ENCODE measurements at regions not wholly inside any gene's neighbourhood (a gene's known extent, or its start where the extent isn't known, plus 50 kb on each side); places are given as distances from the start of the nearest gene placed in this dataset.

DNA sequence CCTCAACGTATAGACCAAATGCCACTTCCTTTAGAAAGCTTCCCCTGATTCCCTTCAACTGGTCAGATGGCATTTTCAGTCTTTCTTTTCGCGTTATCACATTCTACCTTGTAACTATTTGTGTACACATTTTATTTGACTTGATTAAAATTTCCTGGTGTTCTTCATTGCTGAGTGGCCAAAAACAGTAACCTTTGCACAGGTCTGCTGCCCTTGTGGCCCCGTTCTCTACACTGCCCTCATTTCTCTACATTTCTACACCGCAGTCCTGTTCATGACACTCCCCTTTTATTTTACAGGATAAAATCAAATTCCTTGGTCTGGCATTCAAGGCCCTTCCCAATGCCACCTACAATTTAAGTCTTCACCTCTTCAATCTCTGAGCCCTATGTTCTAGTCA, 334.2 kb upstream of the SLC30A5 start:
- DNase-seq: no peak

DNA sequence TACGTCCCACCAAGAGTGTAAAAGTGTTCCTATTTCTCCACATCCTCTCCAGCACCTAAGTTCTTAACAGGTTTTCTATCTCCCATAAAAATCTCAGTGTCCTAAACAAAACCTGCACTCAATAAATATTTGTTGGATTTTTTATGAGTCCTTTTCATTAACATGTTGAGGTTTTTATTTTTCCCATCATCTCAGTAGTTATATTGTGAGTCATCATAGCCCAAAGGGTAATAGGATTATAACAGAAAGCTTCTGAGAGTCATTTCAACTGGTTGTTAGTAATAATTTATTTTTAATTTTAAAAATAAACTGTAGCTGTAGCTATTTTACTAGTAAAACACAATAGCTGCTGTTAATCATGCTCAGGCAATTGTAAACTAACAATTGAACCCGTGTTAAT, 331.6 kb upstream of the SLC30A5 start:
- no peak for DNase-seq

DNA sequence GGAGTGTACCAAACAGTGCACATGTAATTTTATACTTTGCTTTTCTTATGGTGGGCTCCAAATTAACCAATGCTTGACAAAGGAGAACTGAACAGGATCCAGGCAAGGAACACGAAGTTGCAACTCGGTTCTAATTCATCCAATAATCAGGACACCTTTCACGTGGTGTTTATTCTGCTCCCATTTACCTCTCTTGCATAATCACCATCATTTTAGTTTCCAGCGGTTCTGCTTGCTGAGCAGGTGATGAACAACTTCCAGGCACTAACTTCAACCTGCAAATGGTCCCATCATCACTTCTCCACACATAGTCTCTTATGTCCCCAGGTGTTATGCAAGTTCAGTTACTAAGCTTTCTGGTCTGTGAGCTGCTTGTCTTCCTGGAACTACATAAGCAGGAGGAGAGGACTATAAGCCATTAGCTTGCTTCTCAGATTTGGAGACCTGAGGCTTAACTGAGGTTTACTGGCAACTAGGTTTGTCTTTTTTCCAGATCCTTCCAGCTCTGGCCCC, 326.8 kb upstream of the SLC30A5 start:
- no peak for DNase-seq

DNA sequence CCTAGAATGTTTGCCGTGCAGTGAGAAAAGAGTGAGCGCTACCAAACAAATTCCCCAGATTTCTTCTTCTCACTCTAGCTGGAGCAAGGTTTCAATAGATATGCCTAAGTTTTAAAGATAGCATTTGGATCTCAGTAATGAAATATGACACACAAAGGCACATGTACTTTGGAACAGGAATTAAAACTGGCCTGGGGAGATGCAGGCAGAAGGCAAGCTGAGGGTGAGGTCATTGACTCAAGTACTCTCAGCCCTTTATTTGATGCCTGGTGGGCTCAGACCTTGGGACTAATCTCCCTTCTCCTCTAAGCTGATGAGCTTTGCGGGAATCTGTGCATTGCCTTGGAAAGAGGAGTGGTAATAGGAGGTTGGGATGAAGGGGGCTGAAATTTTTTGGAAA, 323.3 kb upstream of the SLC30A5 start:
- DNase-seq: no peak

DNA sequence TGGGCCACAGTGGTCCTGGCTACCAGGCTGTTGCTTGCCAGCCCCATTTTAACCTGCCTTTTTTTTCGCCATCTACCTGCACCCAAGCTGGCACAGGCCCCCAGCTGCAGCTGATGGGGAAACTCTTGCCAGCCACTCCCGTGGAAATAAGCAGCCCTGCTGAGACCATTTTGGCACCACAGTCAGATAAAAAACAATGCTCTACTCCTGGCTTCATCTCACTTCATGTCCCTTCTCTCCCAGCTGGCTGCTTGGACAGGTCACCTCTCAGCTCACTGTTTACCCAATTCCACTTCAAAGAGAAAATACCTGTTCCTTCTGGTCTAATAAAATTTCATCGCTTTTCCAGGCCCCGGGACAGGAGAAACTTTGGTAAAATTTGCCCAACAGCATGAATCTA, 322.6 kb upstream of the SLC30A5 start:
- DNase-seq: no peak

DNA sequence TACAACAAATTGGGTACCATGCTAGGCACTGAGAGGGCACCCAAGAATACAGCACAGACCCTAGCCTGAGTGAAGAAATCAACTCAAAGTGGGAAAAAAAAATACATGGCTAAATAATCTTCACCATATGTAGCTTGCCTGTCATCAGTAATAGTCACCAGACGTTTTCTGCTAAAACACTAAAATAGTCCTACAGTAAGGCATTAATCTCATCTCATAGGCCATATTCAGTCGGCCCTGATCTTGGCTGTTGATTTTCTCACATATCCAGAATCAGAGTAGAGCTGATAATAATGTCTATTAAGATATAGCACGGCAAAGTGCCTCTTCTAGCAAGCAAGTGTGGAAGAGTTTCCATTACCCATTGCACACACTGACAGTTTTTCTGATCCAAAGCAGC, 322.1 kb upstream of the SLC30A5 start:
- no peak for DNase-seq

DNA sequence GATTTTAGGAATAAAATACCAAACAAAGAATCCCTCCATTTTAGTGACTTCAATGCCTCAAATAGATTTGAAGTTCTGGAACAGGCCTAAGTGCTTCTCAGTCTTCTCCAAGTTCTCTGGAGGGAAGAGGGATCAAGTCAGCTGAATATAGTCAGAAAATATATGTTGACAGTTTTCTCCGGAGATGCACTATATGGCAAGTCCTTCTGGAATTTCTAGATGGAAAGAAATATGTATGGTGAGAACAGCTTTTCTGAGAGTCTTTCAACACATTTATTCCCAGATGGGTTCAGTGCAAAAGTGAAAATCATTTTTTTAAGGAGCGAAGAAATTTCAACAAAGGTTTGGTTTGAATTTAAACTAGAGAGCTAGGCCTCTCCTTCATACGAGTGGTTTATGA, 317.4 kb upstream of the SLC30A5 start:
- no peak for DNase-seq

DNA sequence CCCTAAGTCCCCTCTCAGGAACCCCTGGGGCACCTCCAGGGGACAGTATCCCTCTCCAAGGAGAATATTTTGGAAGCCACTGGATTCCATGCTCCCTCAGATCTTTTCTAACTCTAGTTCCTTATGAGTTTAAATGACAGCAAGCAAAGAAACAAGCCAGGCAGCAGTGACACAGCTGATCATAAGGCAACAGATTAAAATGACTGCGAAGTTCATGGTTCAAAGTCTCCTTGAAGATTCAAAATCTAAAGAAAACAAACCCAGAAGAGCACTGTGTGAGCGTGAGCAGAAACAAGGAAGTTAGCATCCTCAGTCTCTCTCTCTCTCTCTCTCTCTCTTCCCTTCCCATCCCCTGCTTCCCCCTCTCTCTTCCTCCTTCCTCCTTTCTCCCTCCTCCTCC, 316.7 kb upstream of the SLC30A5 start:
- no peak for DNase-seq

DNA sequence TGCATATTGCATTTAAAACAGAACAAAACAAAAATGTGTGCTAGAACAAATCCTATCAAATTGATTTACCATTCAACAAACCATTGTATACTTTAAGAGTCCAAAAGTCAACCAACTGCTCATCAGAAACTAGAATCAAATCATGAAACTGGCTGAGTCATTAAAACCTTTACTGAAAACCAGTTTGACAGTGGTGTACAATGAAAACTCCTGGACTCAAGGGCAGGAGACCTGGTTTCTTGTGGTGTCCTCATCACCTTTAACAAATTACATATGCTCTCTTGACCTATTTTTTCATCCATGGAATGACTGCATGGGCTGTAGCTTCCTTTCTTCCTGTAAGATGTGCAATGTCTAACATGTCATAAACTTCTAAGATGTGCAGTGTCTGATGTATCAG, 315.3 kb upstream of the SLC30A5 start:
- DNase-seq: no peak

DNA sequence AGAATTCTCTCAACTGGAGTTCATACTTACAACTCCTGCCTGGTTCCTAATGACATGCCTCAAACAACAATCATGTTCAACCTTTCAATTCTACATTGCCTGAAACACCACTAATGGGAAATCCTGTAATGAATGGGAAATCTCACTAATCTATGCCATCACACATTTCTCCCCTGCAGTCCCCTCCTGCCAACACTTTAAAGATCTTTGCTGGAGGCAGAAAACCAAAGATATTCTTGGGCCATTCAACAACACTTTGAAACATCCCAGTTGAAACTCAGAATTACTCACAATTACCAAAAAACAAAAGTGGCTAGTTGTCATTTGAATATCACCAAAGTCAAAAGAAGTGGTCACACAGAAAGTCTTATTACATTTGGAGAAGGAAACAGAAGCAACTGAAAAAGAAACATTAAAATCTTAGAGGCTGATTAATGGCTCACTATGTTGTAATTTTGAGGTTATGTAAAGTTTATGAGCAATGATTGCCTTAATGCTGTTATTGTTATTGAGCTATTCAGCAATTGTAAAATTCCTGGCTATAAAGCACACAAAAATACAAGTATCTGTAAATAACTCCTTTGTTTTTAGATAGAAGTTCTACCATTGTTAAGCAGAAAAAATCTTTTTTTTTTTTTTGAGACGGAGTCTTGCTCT, 313.4 kb upstream of the SLC30A5 start:
- no peak for DNase-seq

DNA sequence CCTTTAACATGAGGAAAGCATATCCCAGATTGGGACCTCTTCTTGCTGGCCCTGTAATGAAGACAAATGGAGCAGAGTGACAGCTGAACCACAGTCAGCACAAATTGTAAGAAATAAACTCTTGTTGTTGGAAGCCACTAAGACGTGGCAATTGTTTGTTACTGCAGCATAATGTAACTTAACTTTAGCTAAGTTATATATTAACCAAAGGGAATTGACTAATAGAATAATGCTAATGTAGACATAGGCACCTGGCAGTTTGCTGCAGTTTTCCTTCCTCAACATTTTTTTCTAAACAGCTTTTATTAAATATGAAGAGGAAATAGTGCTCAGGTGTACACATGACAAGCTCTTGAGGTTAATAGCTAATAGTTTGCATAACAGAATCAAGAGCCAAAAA, 300.7 kb upstream of the SLC30A5 start:
- DNase-seq: no peak

DNA sequence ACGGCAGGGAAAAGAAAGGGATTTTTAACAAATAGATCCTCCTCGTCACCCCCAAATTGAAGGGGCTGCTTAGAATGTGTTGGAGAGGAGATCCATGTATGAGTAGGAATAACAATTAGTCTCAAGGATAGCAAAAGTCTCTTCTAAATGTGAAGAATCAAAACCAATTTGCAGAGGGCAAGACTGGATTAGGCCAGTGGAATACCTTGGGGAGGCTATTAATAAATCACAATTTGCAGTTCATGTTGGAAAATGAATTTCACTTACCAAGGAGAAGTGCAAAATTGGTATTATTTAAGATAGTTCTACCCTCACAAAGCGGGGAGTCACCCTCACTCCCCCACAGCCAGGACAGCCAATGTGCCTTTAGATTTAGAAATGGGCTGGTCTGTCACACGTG, 299.8 kb upstream of the SLC30A5 start:
- no peak for DNase-seq

DNA sequence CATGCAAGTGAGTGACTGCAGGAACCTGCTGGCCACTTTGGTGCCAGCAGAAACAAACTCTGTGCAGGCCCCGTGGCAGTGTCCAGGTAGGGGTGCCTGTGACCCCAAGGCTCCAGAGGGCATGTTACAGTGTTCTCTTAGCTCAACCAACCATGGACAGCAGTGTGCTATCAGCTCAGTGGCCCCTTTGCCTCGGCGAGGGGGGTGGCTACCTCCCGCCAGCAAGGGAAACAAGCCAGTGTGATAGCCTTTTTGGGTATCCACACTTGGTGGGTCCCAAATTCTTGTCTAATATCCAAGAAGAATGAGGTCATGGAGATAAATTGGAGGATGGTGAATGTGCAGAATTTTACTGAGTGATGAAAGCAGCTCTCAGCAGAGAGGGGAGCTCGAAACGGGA, 298.6 kb upstream of the SLC30A5 start:
- DNase-seq: no peak

DNA sequence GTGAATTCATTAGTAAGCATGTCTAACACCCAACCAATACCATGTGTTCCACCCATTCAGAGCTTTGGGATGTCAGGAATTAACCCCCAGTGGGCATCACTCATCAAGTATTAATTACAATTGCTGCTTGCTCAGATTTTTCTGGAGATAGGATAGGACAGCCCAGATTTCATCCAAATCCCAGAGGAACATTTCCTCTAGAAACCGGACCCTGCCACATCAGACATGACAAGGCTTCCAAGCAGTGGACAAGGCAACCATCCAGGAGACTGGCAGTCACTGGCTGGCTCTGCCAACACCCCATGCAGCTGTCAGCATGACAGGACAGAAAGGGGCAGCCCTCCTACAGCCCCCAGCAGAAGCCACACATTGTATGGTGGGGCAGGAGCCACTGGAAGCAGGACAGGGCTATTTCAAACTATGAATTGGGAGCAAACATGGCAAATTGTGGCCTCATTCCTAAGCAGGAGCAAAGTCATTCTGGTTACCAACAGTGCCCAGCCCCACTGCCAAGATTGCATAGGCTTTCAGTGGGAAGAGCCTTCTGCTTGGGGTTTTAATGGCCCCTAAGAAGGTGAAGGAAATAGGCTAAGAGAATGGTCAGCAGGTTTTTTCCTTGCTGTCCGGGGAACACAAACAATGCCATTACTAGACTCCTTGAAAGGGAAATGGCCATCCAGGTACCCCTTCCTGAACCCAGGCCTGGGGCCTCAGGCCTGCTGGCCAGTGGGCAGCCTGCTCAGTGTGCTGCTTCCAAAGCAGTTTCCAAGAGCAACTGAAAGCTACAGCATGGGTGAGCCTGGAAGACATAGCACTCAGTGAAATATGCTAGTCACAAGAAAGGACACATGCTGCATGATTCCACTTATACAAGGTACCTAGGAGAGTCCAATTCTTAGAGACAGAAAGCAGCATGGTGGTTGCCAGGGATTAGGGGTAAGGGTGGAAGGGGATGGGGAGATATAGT, 294.7 kb upstream of the SLC30A5 start:
- no peak for DNase-seq

DNA sequence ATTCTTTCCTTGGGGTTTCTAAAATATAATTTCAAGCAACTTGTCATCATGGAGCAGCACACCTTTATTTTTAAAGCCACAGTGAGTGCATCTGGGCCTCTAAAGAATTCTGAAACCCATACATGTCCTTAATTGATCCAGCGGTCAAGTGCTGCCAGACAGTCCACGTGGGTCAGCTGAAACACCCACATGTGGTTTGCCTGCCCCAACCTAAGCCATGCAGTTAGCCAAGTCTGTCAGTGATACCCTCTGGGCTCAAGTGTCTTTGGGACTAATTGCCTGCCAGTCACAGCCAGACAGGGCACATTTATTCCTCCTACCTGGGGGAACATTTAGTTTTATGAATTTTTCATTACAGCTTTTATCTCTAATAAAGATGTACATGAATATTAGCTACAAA, 291.4 kb upstream of the SLC30A5 start:
- no peak for DNase-seq

DNA sequence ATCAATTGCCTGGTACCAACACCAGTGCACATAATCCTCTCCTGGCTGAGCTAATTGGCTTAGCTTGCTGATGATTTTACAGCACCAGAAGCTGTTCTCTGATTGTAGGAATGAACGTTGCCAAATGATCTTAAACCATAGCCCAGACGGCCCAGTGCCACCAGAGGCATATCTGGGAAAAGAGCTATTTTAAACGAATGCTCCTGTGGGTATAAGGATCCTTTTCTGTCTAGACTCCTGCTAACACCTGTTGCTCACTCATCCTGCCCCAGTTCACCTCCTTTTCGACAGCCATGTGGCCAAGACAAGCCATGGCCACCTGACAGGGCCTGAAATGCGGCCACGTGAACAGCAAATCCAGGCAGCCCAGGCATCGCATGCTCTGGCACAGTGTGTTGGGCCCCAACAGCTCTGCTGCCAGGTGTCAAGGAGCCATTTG, 289.9 kb upstream of the SLC30A5 start:
- DNase-seq: no peak

DNA sequence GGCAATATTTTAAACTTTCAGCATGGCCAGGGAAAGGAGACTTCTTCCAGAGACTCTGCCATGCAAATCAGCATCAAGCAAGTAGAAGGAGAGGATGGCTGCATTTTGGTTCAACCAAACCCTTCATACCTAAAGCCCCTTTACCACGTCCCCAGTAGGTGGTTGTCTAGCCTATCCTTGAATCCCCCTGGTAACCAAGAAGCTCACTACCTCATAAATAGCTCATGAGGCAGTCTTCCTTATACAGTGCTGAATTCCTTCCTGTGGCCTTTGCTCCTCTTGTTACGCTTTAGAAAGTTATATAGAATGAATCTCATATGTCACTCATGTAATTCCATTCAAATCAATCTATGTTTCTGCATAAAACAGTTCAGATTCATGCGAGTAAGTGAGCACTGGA, 289.5 kb upstream of the SLC30A5 start:
- no peak for DNase-seq

DNA sequence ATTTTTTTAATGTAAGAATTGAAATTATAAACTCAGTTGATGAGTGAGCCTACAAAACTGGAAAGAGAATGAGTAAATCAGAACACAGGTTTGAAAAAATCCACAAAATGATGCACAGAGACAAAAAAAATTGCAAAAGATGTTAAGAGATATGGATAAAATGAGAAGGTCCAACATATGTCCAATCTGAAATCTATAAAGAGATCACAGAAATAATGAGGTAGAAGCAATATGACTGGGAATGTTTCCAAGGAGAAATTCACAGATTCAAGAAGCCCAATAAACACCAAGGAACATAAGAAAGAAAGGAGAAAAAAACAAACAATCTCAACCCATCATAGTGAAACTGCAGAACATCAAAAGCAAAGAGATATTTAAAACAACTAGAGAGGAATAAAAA, 288.4 kb upstream of the SLC30A5 start:
- DNase-seq: no peak

DNA sequence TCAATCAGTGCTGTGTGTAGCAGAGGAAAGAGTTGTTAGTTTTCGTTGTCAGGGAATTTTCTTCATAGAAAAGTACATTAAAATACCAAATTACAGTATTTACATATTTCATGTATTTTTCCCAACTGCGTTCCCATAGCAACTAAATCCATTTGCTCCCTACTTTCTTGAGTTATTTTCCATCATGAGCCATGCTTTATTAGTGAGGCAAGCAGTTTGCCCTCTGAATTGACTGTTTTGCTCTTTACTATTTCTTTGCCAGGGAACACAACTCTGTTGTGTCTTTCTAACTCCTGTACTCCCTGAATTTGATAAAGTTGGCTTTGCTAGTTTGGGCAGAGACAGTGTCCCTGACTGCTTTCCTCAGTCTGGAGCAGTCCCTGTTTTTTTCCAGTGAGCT, 276.2 kb upstream of the SLC30A5 start:
- DNase-seq: no peak

DNA sequence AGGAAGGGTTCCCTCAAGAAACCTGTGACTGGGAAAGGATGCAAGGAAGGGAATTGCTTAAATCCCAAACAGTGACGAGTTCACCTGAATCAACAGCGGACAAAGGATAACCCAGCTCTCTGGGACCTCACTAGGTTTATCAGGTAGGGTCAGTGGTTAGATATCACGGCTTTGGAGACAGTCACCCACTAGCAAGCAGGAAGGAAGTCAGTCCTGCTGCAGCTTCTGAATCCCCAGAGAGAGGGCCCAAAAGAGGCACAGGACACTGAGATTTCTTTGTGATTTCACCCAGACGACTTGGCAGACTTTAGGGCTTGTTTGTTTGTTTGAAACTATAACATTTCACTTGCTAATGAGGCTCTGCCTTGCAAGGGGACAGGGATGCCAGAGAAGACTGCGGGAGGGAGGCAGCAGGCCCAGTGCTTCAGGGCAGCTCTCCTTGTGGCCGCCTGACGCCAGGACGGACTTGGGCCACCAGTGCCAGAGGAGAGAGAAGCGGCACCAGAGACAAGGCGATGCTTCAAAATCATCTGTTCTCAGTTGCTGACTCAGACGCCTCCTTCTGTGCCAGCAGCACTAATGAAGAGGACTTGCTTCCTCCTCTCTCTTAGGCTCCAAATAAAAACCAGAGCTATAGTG, 275.6 kb upstream of the SLC30A5 start:
- no peak for DNase-seq

DNA sequence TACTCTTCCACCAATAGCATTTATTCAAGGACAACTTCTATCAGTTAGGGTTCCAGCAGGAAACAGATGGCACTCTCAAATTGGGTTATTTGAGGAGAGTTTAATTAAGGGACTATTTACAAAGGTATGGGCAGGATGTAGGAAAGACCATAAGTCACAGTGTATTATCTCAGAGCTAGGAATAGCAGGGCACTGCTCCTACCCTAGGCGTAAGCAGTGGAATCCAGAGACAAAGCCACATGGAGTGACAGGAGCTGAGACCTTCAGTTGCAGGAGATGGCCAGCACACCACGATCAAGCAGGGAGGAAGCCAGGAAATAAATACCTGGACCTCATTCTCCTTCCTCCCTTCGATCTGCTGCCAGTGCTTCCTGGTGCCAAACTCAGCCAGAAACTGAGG, 274.9 kb upstream of the SLC30A5 start:
- no peak for DNase-seq

DNA sequence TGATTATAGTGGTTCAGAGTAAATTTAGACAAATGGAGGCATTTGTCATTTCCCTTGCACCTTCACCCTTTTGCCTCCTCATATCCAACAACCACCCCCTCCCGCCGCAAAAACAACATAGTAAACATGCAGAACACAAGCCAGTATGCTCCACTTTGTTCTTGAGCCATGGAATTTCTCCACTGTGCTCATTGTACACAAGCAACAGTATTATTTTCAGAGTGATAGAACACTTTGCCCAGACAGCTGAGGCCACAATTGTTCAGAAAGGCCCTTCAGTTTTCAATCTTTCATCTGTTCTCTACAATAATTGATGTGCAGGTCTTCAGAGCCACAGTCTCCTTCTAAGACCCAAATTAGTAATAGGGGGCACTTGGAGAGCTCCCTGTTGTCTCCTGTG, 272.8 kb upstream of the SLC30A5 start:
- DNase-seq: no peak

DNA sequence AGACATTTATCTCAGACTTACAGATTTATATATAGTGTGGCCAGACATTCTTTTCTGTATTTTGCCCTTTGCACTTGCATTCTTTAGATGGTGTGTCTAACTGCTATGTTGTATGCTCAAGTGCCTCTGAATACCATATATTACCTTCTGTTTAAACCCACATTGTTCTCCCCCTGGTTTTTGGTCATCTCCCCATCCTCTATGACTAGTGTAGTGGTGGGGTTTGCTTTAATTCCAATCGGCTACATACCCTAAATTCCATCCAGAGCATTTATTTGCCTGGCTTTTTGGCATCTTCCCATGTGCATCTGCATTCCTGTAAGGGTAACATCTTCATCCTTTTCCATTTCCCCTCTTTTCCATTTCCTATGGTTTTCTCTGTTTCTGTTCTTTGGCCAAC, 271.0 kb upstream of the SLC30A5 start:
- no peak for DNase-seq

DNA sequence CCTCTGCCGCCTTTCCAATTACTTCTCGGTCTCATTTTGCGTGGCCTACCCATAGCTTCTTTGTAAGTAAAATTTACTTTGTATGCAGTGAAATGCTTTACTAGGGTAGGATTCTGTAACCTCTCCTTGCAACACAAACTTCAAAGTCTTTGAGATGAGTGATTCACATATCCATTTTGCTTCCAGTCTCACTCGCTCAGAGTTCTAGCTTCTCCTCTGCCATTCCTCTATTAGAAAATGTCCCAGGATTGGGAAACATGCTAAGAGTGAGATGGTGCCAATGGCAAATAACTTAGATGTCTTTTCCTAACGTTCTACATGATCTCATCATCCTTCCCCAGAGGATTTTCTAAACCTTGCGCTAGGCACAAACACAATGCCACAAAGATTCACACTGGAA, 270.5 kb upstream of the SLC30A5 start:
- DNase-seq: no peak
